Stimulated activated CD4-positive, alpha-beta T cell treated with anti-CD3 and anti-CD28 coated beads, Interleukin-1b, Interleukin-23, amount 100 ng/mL, for 24 hours (primary cell): ENCODE measurements at regions not wholly inside any gene's neighbourhood (a gene's known extent, or its start where the extent isn't known, plus 50 kb on each side); places are given as distances from the start of the nearest gene placed in this dataset.

Source experiments
- DNase-seq, 4 experiments: peaks; one replicate each; pipeline ENCODE4 v3.0.0-alpha.2; 2020; ENCODE audit warnings: low read depth in 4 of 4, low spot score in 1 of 4

DNA sequence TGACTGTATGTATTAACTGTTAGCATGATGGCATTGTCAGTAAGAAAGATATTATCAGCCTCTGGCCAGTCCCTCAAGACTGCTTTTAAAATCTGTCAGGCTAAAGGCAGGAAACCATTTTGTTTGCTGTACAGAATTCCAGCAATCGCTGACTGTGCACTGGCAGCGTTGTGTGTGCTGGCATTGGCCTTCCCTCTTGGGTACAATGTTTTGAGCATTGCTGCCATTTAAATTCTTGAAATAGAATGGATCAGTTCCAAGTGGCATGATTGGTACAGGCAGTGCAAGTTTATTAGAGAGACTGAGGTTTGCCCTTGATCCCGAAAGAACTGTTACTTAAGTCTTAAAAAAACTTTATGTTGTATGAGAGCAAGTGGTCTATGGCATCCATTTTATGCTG lies 788.7 kb downstream of the OTOL1 start:
- DNase-seq: no peak

DNA sequence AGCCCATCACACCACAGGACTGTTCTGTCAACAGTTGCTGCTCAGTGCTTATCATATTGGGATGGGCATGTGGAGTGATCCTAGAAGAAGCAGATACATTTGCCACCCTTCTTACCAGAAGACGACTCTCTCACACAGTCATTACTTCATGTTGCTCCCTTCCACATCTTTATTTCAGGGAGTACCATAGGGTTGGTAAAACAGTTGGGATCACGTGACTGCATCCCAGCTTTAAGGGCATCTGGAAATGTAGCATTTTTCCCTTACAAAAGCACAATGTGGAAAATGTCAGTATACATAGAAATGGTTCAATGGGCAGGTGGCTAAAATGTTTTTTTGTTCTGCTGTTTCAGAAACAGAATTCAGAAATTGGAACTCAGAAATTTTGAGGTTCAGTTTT lies 791.0 kb downstream of the OTOL1 start:
- no peak for DNase-seq

DNA sequence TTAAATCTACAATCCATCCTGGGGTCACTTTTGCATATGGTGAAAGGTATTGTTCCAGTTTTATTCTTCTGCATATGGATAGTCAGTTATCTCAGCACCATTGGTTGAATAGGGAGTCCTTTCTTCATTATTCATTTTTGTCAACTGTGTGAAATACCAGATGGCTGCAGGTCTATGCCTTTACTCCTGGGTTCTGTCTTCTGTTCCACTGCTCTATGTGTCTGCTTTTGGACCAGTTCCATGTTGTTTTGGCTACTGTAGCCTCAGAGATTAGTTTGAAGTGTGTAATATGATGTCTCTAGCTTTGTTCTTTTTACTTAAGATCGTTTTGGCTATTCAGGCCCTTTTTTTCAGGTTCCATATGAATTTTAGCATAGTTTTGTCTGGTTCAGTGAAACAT lies 795.8 kb downstream of the OTOL1 start:
- no peak for DNase-seq

DNA sequence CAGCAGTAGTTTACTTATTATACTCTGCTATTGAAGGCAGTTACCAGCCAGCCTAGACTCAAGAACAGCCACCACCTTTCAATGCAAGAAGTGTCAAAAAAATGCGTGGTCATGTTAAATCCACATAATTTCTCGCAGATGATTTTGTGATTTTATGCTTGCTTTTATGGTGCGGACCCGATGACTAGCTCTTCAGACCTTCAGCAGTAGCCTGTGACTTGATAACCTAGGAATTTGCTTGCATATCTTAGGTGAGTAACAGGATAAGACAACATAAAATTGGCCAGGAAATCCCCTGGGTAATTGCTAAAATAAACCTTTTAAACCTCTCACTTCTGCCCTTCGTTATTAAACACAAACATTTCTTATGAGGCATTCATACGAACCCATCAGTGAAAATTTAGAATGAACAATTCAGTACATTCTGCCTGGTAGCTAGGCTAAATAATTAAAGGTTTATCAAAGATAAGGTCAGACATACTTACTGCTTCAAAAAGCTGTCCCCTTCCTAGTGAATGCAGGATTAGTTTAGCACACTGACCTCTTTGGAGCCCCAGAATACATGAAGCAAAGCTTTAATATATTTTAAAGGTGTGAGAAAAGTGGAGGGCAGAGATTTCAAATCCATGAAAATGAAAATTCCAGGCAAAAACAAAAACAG lies 798.8 kb downstream of the OTOL1 start:
- no peak for DNase-seq

DNA sequence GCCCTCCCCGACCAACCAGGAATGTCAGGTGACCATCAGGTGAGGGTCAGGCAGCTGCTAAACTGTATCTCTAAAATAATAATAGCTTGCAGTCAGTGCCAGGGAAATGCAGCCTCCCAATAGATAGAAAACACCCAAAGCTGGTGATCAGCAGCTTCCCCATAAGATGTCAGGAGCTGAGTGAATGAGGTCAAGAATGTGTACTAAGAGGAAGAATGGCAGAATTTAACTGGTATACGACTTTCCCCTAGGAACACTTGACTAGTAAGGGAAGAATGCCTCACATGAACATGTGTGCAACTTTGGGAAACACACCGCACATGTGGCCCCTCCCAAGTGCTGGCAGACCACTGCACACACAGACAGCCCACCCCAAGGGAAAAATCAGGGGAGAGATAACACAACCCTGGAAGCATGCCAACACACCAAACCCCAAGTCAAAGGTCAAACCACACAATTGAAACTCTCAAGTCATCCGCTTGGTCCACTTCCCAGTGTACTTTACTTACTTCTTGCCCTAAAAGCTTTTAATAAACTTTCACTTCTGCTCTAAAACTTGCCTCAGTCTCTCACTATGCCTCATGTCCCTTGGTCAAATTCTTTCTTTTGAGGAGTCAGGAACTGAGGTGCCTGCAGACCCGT lies 806.5 kb downstream of the OTOL1 start:
- no peak for DNase-seq

DNA sequence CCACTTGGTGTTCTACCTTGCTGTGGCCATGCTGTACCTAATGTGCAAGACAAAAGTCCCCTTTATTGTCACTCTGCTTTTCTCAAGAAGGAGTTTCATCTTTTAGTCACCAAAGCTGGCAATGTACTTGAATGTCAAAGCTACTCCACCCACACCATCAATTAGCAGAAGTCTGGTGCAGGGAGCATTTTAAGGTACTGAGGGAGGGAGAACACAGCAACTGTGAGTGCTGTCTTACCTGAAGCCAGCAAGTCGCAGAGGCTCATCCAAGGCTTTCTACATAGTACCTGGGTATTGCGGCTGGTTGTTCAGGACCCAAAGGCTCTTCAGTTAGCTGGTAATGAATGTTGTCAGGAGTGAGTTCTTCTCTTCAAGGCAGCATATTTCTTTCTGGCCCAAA lies 820.4 kb downstream of the OTOL1 start:
- DNase-seq: no peak

DNA sequence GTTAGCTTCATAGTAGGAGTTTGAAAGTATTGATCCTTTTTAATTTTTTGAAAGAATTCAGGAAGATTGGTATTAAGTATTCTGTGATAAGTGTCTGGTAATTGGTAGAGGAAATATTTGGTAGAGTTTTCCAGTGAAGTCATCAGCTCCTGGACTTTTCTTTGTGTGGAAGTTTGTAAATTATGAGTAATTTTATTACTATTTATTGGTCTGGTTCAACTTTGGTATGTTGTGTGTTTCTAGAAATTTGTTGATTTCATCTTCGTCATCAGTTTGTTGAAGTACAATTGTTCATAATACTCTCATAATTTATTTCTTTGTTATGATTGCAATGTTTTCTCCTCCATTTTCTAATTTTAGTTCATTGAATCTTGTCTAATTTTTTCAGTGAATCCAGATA lies 832.0 kb downstream of the OTOL1 start:
- no peak for DNase-seq

DNA sequence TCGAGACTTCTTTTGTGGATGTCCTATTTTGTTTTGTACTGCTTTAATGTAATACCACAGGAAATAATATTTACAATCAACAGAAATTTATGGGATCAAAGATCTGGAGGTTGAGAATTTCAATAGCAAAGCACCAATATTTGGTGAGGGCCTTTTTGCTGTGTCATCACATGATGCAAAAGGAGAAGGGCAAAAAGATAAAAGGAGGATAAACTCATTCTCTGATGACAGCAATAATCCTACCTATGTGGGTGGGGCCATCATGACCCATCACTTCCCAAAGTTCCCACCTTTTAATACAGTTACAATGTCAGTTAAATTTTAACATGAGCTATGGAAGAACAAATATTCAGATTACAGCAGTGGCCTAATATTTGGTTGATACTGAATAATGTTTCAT lies 832.9 kb downstream of the OTOL1 start:
- DNase-seq: no peak

DNA sequence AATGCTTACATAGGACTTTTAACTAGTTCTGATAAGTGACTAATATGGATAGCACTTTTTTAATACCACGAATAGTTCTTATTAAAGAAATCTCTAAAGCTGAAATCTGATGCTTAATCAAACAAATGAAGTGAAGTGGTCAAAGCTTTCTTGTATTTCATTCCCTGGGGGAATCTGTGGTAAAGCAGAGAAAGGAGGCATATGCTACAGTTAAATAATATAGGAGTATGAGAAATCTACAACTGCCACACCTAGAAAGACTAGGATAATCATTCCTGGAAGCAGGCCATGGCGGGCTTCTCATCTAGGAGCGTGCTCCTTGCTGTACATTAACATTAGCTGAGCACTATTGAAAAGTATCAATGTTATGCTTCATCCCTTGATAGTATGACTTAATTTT lies 835.7 kb downstream of the OTOL1 start:
- DNase-seq: no peak

DNA sequence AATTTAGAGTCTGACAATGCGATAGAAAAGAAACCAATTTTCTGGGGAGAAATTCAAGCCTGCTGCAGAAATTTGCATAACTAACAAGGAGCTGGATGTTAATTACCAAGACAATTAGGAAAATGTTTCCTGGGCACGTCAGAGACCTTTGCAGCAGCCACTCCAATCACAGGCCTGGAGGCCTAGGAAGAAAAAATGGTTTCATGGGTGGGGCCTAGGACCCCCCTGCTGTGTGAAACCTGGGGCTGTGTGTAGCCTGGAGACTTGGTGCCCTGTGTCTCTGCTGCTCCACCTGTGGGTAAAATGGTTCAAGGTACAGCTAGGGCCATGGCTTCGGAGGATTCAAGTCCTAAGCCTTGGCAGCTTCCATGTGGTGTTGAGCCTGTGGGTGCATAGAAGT lies 837.9 kb downstream of the OTOL1 start:
- DNase-seq: no peak

DNA sequence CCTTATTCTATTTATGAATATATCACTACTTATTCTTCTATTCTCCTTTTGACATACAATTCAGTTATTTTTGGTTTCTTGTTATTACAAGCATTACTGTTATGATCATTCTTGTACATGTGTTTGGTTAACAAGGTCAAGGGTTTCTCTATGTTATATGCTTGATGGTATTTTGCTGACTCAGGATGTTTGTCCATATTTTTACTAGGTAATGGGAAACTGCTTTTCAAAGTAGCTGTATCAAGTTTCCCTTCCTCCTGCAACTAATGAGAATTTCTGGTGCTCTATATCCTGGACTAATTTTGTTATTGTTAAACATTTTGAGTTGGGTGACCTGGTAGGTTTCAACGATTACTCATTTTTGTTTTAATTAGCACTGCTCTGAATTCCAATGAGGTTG lies 841.0 kb downstream of the OTOL1 start:
- no peak for DNase-seq

DNA sequence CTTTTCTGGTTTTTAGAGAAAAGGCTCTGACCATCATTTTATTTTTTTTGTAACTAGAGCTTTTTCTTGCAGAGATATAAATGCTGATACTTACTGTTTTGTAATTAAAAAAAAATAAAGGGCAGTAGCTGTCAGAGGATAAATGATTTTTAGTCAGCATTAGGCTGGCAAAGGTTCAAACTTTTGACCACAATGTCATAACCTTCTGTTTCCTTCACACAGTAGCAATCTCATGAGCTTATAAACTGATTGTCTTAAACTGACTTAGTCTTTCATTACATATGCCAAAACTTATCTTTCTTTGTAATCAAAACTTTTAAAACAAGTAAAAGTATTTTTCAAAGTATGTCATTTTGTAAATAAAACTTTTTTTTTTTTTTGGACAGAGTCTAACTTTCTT lies 841.9 kb downstream of the OTOL1 start:
- DNase-seq: no peak

DNA sequence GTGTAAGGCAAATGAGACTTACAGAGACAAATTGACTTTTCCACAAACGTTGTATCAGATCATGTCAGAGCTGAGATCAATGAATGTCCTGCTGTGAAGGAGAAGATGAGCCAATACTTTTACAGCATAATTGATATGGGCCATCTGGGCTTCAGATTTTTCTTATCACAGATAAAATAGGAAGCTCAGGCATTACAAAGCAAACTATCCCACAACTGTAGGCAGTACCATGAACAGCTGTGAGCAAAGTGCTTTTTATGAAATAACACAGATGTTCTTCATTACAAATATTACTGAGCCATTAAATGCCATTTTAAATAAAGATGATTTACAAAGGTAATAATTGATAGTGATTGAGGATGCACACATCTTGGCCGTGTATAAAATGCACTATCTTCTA lies 852.3 kb downstream of the OTOL1 start:
- no peak for DNase-seq

DNA sequence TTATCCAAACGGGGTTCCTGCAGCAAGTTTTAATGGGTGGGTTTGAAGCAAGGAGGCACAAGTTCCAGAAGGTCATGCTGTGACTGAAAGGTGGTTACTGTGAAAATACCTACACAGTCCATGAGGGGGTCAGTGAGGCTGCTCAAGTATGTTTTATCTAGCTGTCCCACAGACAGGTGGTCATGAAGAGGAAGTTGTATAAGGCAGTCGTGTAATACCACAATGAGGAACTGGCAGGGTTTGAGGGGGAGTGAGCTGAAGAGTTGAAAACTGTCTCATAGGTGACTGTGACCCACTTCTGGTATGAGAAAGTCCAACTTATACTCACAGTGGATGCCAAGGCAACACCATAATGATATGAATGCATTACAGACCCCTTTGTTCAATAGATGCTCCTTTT lies 856.8 kb downstream of the OTOL1 start:
- DNase-seq: no peak

DNA sequence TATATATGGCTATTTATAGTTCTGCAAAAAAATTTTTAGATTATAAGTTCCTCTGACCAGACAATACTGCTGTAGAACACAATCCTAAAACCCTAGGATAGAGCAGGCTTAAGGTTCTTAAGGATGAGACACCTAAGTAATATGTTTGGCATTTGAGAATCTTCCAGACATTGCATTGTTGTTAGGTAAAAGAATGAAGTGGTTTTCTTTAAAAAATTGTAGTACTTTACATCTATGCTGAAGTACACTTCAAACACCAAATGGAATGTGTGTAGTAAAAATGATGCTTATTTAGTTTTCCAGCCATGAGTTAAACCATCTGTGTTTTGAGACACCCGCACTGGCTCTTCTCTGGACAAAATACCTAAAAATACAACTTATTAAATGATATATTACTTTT lies 857.7 kb downstream of the OTOL1 start:
- no peak for DNase-seq

DNA sequence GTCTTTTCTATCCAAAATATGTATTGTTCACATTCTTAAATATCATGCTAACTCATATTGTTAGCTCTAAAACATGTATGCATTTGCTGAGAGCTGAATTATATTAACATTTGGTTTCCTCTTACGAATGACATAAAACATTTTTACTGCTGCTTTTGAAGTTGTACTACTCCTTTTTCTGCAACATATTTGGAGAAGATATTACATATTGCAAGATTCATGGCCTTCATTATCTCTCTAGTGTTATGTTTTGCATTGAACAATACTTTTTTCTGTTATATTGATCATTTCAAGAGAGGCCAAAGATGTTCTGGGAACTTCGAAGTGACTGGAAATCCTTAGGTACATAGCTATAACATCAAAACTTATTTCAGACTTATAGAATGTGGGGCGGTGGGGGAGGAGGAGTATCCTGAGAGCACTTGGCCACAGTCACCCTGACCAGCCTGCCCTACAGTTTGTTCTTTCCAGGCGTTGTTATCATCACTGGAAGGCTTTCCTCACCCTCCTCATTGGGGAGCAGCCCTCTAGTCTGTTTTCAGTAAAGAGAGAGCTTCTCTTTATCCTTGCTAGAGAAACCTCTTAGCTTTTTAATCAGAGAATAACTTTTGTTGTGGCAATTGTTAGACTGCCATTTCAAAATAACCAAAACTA lies 868.6 kb downstream of the OTOL1 start:
- no peak for DNase-seq

DNA sequence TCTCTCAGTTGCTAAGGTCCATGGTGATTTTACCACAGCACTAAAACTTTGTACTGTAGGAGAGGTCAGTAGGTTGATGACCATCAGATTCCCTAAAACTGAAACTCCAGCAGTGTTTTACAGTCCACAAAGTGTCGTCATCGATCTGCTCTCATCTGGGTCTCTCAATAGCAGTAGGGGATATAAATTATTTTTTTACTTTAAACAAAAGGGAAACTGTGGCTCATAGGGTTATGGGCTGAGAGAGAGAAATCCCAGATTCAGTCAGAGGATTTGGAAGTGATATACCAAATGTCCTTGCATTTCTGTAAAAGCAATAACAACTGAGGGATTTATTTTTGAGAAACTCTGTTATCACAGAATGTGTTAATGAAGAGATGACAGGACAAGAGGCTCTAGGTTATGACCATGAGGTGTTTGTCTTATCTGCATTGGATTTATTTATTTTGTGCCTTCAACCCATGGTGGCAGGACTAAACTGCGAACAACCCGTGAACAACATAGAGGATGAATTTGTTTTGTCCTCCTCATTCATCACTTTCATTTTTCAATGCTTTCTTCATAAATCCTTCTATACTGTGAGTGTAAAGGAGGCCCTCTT lies 869.7 kb downstream of the OTOL1 start:
- DNase-seq: no peak

DNA sequence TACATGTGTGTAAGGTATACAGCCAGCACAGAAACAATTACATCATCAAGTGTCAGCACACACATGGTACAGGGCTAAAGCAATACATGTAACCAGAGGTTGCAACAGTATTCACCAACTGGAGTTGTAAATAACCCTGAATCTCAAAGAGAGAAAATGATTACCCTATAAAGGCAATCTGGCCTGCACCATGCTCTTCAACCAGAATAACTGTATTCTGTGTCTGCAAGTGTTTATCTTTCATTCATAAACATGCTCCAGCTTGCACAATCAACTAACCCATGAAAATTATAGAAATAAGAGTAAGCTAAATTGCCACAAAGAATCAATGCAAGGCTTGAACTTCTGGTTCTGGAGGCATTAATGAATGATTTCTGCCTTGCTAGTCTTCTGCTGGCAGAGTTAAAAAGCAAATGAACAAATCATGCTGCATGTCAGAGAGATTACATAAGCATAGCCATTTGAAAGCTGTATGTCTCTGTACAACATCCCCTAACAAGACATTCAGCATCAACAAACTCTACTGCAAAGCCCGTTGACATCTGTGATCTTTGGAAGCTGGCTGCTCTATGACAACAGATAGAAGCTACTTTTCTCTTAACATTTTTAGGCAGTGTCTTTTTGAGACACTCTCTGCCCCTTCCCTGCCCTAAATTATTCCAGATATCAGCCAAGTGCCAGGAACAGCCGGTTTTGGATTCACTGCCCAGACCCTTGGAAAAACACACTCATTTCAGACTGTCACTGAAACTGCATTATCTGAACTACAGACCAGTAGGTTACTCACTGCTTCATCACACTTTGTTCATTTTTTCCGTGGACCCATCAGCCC lies 871.0 kb downstream of the OTOL1 start:
- DNase-seq: no peak

DNA sequence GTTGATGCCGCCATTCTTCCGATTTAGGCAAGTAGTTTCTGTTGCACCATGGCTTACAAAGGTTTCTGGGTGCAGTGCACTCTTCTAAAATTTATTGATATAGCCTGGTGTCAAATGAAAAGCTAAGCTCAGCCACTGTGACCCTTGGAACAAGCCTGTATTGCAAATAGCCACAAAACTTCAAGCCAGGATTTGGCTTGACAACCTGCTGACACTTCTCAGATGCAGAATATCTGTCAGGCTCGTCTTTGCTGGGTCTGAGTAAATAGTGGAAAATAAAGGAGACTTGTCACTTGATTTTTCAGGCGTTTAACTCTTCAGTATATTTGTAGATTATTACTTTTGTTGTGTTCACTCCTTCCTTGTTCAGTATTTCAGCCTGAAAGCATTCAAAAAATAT lies 871.8 kb downstream of the OTOL1 start:
- DNase-seq: no peak

DNA sequence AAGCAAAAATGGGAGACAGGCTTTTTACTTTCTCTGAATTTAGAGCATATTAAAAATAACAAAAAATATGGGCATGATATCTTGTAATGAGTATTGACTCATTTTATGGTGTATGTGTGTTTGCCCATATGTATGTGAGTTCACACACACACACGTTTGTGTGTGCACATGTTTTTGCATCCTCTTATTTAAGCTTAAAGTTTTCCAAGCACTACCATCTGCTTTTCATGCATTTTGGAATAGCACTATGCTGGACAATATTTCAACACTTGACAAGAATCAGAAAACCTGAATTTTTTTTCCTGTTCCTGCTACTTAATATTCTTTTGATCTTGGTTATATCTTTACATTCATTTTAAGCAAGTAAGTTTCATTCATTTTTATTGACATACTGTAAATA lies 872.7 kb downstream of the OTOL1 start:
- no peak for DNase-seq

DNA sequence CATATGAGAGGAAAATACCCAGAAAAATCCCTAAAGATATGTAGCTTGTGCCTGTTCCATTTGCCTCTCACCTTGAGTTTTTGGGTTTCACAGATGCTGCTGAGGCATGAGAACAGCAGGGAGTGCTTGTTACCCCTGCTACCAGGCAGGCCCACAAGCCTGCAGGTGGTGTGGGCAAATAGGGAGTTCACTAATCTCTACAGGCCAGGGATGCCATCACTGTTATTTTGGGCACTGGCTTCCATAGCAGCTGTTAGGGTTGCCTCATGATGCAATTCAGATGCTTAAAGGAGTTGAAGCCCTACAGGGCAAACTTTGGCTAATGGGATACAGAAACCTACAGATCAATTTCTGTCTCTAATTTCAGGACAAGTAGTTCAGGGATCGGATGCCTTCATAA lies 873.5 kb downstream of the OTOL1 start:
- no peak for DNase-seq

DNA sequence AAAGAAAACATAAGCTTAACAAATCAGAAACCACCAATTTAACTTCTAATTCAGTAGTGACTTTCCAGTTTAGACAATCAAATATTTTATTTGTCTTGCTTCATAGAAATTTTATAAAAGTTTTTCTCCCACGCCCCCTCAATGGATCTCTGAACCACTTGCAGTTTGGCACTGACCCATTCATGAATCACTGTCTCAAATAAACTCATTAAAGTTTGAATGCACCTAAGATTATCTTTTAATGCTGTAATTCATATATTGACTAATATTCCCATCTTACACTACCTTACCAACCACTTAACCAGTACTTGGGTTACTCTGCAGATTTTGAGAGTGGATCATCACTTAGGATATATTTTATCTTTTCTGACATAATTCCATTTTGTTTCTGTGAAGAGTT lies 880.2 kb downstream of the OTOL1 start:
- DNase-seq: no peak
